Activated T-cell treated with anti-CD3 and anti-CD28 coated beads, Interleukin-2, amount 50 U/mL, for 24 hours (primary cell): ENCODE measurements at regions not wholly inside any gene's neighbourhood (a gene's known extent, or its start where the extent isn't known, plus 50 kb on each side); places are given as distances from the start of the nearest gene placed in this dataset.
A peak's percentile ranks its signal among the peaks of the same experiment; 100 is the strongest.

Source experiments
- DNase-seq: peaks from one replicate; pipeline ENCODE4 v3.0.0-alpha.2; 2020
- H3K27ac Mint-ChIP-seq: 2 replicates; pipeline ENCODE4 v1.8.0; 2020; ENCODE audit warnings: mild to moderate bottlenecking, mixed read lengths
- H3K27me3 Mint-ChIP-seq: 2 replicates; pipeline ENCODE4 v1.8.0; 2020; ENCODE audit warnings: mixed read lengths
- H3K36me3 Mint-ChIP-seq: 2 replicates; pipeline ENCODE4 v1.8.0; 2020; ENCODE audit warnings: low read depth, mixed read lengths
- H3K4me1 Mint-ChIP-seq: 2 replicates; pipeline ENCODE4 v1.8.0; 2020; ENCODE audit warnings: low read depth, mixed read lengths
- H3K4me3 Mint-ChIP-seq: 2 replicates; pipeline ENCODE4 v1.8.0; 2020; ENCODE audit warnings: mild to moderate bottlenecking, moderate library complexity, mixed read lengths
- H3K9me3 Mint-ChIP-seq: 2 replicates; pipeline ENCODE4 v1.8.0; 2020; ENCODE audit warnings: mixed read lengths

- Mint-ChIP-seq H3K27me3 (peaks cover 12% of the 10 kb centered on the region), H3K4me1 (peaks cover 21% of the 10 kb centered on the region), H3K36me3 (no peaks in the 10 kb centered on the region), H3K9me3 (no peaks in the 10 kb centered on the region), H3K27ac (no peak overlapping the region), H3K4me3 (no peak overlapping the region)
- DNase-seq: no peak
These were observed 204.8 kb downstream of the ANAPC1 start for GRCh38 chr2:111679202-111679601.

- no peaks in the 10 kb centered on the region for H3K9me3 Mint-ChIP-seq
- no peaks in the 10 kb centered on the region for H3K27me3 Mint-ChIP-seq
- H3K36me3 Mint-ChIP-seq: no peaks in the 10 kb centered on the region
- no peak overlapping the region for H3K4me3 Mint-ChIP-seq
- no peaks in the 10 kb centered on the region for H3K4me1 Mint-ChIP-seq
- H3K27ac Mint-ChIP-seq: no peak overlapping the region
- no peak for DNase-seq
These were observed 199.4 kb downstream of the ANAPC1 start for GRCh38 chr2:111684611-111685010.

- Mint-ChIP-seq H3K27me3 (no peaks in the 10 kb centered on the region), H3K27ac (no peak overlapping the region), H3K4me1 (no peaks in the 10 kb centered on the region), H3K36me3 (no peaks in the 10 kb centered on the region), H3K4me3 (no peak overlapping the region), H3K9me3 (no peaks in the 10 kb centered on the region)
- DNase-seq: no peak
These were observed 198.7 kb downstream of the ANAPC1 start for GRCh38 chr2:111685342-111685741.

- no peaks in the 10 kb centered on the region for H3K27me3 Mint-ChIP-seq
- H3K9me3 Mint-ChIP-seq: no peaks in the 10 kb centered on the region
- no peaks in the 10 kb centered on the region for H3K4me1 Mint-ChIP-seq
- H3K4me3 Mint-ChIP-seq: no peak overlapping the region
- H3K27ac Mint-ChIP-seq: no peak overlapping the region
- no peak for DNase-seq
- H3K36me3 Mint-ChIP-seq: no peaks in the 10 kb centered on the region
These were observed 197.0 kb downstream of the ANAPC1 start for GRCh38 chr2:111686994-111687393.

GRCh38 chr2:111687911-111688310, 196.1 kb downstream of the ANAPC1 start:
- no peaks in the 10 kb centered on the region for H3K27me3 Mint-ChIP-seq
- DNase-seq: no peak
- H3K9me3 Mint-ChIP-seq: no peaks in the 10 kb centered on the region
- H3K27ac Mint-ChIP-seq: no peak overlapping the region
- H3K4me3 Mint-ChIP-seq: no peak overlapping the region
- H3K4me1 Mint-ChIP-seq: no peaks in the 10 kb centered on the region
- no peaks in the 10 kb centered on the region for H3K36me3 Mint-ChIP-seq

GRCh38 chr2:111688482-111688881, 195.5 kb downstream of the ANAPC1 start:
- DNase-seq: no peak
- Mint-ChIP-seq H3K9me3 (no peaks in the 10 kb centered on the region), H3K27ac (no peak overlapping the region), H3K4me3 (no peak overlapping the region), H3K36me3 (no peaks in the 10 kb centered on the region), H3K27me3 (no peaks in the 10 kb centered on the region), H3K4me1 (no peaks in the 10 kb centered on the region)

- H3K9me3 Mint-ChIP-seq: no peaks in the 10 kb centered on the region
- DNase-seq: no peak
- H3K27me3 Mint-ChIP-seq: peaks cover 2% of the 10 kb centered on the region
- no peaks in the 10 kb centered on the region for H3K4me1 Mint-ChIP-seq
- no peaks in the 10 kb centered on the region for H3K36me3 Mint-ChIP-seq
- no peak overlapping the region for H3K27ac Mint-ChIP-seq
- H3K4me3 Mint-ChIP-seq: no peak overlapping the region
These were observed 194.8 kb downstream of the ANAPC1 start for GRCh38 chr2:111689174-111689573.

- no peak overlapping the region for H3K27ac Mint-ChIP-seq
- no peaks in the 10 kb centered on the region for H3K4me1 Mint-ChIP-seq
- H3K36me3 Mint-ChIP-seq: no peaks in the 10 kb centered on the region
- peaks cover 2% of the 10 kb centered on the region for H3K27me3 Mint-ChIP-seq
- no peak for DNase-seq
- H3K4me3 Mint-ChIP-seq: no peak overlapping the region
- H3K9me3 Mint-ChIP-seq: no peaks in the 10 kb centered on the region
These were observed 194.1 kb downstream of the ANAPC1 start for GRCh38 chr2:111689941-111690340.

GRCh38 chr2:111691164-111691875, 192.7 kb downstream of the ANAPC1 start:
- peaks cover 9% of the 10 kb centered on the region for H3K27me3 Mint-ChIP-seq
- peaks cover 2% of the 10 kb centered on the region for H3K9me3 Mint-ChIP-seq
- no peak for DNase-seq
- no peaks in the 10 kb centered on the region for H3K36me3 Mint-ChIP-seq
- H3K27ac Mint-ChIP-seq: no peak overlapping the region
- no peak overlapping the region for H3K4me3 Mint-ChIP-seq
- no peaks in the 10 kb centered on the region for H3K4me1 Mint-ChIP-seq

GRCh38 chr2:111692311-111692710, 191.7 kb downstream of the ANAPC1 start:
- Mint-ChIP-seq H3K27ac (no peak overlapping the region), H3K9me3 (peaks cover 2% of the 10 kb centered on the region)

GRCh38 chr2:111694700-111695101, 189.3 kb downstream of the ANAPC1 start:
- H3K27me3 Mint-ChIP-seq: peaks cover 9% of the 10 kb centered on the region
- peaks cover 2% of the 10 kb centered on the region for H3K9me3 Mint-ChIP-seq
- H3K36me3 Mint-ChIP-seq: no peaks in the 10 kb centered on the region
- H3K4me1 Mint-ChIP-seq: peaks cover 17% of the 10 kb centered on the region
- H3K4me3 Mint-ChIP-seq: no peak overlapping the region
- no peak overlapping the region for H3K27ac Mint-ChIP-seq
- no peak for DNase-seq

More at GRCh38 chr2:111692311-111692710, 191.7 kb downstream of the ANAPC1 start:
- no peaks in the 10 kb centered on the region for H3K36me3 Mint-ChIP-seq
- no peak overlapping the region for H3K4me3 Mint-ChIP-seq
- peaks cover 9% of the 10 kb centered on the region for H3K27me3 Mint-ChIP-seq
- DNase-seq: no peak
- no peaks in the 10 kb centered on the region for H3K4me1 Mint-ChIP-seq

- peaks cover 17% of the 10 kb centered on the region for H3K4me1 Mint-ChIP-seq
- peaks cover 2% of the 10 kb centered on the region for H3K9me3 Mint-ChIP-seq
- no peaks in the 10 kb centered on the region for H3K36me3 Mint-ChIP-seq
- DNase-seq: no peak
- peaks cover 9% of the 10 kb centered on the region for H3K27me3 Mint-ChIP-seq
- H3K4me3 Mint-ChIP-seq: no peak overlapping the region
- H3K27ac Mint-ChIP-seq: no peak overlapping the region
These were observed 188.5 kb downstream of the ANAPC1 start for GRCh38 chr2:111695441-111696007.

- Mint-ChIP-seq H3K4me3 (no peak overlapping the region), H3K4me1 (peaks cover 20% of the 10 kb centered on the region), H3K27ac (no peak overlapping the region), H3K27me3 (peaks cover 12% of the 10 kb centered on the region), H3K36me3 (no peaks in the 10 kb centered on the region), H3K9me3 (peaks cover 2% of the 10 kb centered on the region)
- no peak for DNase-seq
These were observed 187.8 kb downstream of the ANAPC1 start for GRCh38 chr2:111696226-111696625.

- Mint-ChIP-seq H3K9me3 (peaks cover 2% of the 10 kb centered on the region), H3K4me1 (peaks cover 33% of the 10 kb centered on the region), H3K27ac (no peak overlapping the region), H3K36me3 (no peaks in the 10 kb centered on the region), H3K4me3 (no peak overlapping the region), H3K27me3 (peaks cover 22% of the 10 kb centered on the region)
- peak; percentile 9 for DNase-seq
These were observed 186.4 kb downstream of the ANAPC1 start for GRCh38 chr2:111697560-111697959.

GRCh38 chr2:111698089-111698488, 185.9 kb downstream of the ANAPC1 start:
- Mint-ChIP-seq H3K4me1 (peaks cover 36% of the 10 kb centered on the region), H3K27me3 (peaks cover 25% of the 10 kb centered on the region), H3K9me3 (peaks cover 2% of the 10 kb centered on the region), H3K4me3 (no peak overlapping the region), H3K36me3 (no peaks in the 10 kb centered on the region), H3K27ac (no peak overlapping the region)
- DNase-seq: peak; percentile 11
